WTC11 (cell line): ENCODE measurements at regions not wholly inside any gene's neighbourhood (a gene's known extent, or its start where the extent isn't known, plus 50 kb on each side); places are given as distances from the start of the nearest gene placed in this dataset.
"Not testable (repeated sequence)": the region's sequence is repeated elsewhere in the genome, so short reads cannot be mapped to it uniquely, and the experiment has no call there.

Experiments used
- ELF4 ChIP-seq: sonication (generic); formaldehyde crosslinking; IDR thresholded peaks from 2 replicates; pipeline ENCODE4 v1.8.1; 2022; ENCODE audit warnings: low read depth, mild to moderate bottlenecking, moderate library complexity, missing genetic modification reagents
- NFYB ChIP-seq: sonication (generic); formaldehyde crosslinking; conservative IDR thresholded peaks from 2 replicates; pipeline ENCODE4 v1.8.0; 2022; ENCODE audit warnings: low read depth, missing genetic modification reagents
- TF ChIP-seq, protein P1 (sequence below): fragments of 200-600 bp; IDR thresholded peaks from 2 replicates; pipeline ENCODE4 v1.8.0; 2022; ENCODE audit warnings: antibody characterized with exemption
- TF ChIP-seq, protein P2 (sequence below): sonication (generic); formaldehyde crosslinking; IDR thresholded peaks from 2 replicates; pipeline ENCODE4 v1.8.1; 2022; ENCODE audit warnings: missing genetic modification reagents, borderline replicate concordance
- TF ChIP-seq, protein P3 (sequence below): sonication (generic); formaldehyde crosslinking; IDR thresholded peaks from 2 replicates; pipeline ENCODE4 v1.8.1; 2023; ENCODE audit warnings: mild to moderate bottlenecking, missing genetic modification reagents, borderline replicate concordance
- TF ChIP-seq, protein P4 (sequence below): sonication (generic); formaldehyde crosslinking; IDR thresholded peaks from 2 replicates; pipeline ENCODE4 v1.8.1; 2023; ENCODE audit warnings: mild to moderate bottlenecking, missing genetic modification reagents
- TF ChIP-seq, protein P5 (sequence below): sonication (generic); formaldehyde crosslinking; conservative IDR thresholded peaks from 2 replicates; pipeline ENCODE4 v1.8.1; 2022; ENCODE audit warnings: mild to moderate bottlenecking, missing genetic modification reagents

DNA sequence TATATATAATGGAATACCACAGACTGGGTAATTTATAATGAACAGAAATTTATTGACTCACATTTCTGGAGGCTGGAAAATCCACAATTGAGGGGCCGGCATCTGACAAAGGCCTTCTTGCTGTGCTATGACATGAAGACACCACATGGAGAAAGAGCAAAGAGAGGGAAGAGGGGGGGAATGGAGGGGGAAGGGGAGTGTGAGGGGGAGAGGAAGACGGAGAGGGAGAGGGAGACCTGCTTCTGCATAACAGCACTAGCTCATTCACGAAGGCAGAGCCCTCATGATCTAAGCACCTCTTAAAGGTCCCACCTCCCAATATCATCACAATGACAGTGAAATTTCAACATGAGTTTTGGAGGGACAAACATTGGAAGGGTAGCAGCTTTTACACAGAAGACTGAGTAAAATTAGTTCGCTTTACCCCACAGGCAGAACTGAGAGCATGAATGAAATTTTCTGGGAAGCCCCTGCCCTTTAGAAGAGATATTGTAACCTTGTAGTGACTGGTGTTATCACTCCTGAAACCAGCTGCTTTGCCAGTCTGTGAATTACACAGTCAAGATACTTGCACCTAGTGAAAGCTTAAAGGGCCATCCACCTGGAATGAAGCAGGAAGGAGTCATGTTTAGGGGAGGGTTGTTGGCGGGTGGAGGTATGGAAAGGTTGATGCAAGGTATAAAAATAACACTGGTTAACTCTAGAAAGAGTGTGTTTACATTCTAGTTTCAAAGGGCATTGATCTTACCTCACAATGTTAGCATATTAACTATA lies 793.0 kb upstream of the TPTE start:
- TF ChIP-seq, protein P1, sequence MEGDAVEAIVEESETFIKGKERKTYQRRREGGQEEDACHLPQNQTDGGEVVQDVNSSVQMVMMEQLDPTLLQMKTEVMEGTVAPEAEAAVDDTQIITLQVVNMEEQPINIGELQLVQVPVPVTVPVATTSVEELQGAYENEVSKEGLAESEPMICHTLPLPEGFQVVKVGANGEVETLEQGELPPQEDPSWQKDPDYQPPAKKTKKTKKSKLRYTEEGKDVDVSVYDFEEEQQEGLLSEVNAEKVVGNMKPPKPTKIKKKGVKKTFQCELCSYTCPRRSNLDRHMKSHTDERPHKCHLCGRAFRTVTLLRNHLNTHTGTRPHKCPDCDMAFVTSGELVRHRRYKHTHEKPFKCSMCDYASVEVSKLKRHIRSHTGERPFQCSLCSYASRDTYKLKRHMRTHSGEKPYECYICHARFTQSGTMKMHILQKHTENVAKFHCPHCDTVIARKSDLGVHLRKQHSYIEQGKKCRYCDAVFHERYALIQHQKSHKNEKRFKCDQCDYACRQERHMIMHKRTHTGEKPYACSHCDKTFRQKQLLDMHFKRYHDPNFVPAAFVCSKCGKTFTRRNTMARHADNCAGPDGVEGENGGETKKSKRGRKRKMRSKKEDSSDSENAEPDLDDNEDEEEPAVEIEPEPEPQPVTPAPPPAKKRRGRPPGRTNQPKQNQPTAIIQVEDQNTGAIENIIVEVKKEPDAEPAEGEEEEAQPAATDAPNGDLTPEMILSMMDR: not testable (repeated sequence)
- TF ChIP-seq, protein P2, sequence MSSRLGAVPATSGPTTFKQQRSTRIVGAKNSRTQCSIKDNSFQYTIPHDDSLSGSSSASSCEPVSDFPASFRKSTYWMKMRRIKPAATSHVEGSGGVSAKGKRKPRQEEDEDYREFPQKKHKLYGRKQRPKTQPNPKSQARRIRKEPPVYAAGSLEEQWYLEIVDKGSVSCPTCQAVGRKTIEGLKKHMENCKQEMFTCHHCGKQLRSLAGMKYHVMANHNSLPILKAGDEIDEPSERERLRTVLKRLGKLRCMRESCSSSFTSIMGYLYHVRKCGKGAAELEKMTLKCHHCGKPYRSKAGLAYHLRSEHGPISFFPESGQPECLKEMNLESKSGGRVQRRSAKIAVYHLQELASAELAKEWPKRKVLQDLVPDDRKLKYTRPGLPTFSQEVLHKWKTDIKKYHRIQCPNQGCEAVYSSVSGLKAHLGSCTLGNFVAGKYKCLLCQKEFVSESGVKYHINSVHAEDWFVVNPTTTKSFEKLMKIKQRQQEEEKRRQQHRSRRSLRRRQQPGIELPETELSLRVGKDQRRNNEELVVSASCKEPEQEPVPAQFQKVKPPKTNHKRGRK (CRISPR knock-in tag): not testable (repeated sequence)
- TF ChIP-seq, protein P3, sequence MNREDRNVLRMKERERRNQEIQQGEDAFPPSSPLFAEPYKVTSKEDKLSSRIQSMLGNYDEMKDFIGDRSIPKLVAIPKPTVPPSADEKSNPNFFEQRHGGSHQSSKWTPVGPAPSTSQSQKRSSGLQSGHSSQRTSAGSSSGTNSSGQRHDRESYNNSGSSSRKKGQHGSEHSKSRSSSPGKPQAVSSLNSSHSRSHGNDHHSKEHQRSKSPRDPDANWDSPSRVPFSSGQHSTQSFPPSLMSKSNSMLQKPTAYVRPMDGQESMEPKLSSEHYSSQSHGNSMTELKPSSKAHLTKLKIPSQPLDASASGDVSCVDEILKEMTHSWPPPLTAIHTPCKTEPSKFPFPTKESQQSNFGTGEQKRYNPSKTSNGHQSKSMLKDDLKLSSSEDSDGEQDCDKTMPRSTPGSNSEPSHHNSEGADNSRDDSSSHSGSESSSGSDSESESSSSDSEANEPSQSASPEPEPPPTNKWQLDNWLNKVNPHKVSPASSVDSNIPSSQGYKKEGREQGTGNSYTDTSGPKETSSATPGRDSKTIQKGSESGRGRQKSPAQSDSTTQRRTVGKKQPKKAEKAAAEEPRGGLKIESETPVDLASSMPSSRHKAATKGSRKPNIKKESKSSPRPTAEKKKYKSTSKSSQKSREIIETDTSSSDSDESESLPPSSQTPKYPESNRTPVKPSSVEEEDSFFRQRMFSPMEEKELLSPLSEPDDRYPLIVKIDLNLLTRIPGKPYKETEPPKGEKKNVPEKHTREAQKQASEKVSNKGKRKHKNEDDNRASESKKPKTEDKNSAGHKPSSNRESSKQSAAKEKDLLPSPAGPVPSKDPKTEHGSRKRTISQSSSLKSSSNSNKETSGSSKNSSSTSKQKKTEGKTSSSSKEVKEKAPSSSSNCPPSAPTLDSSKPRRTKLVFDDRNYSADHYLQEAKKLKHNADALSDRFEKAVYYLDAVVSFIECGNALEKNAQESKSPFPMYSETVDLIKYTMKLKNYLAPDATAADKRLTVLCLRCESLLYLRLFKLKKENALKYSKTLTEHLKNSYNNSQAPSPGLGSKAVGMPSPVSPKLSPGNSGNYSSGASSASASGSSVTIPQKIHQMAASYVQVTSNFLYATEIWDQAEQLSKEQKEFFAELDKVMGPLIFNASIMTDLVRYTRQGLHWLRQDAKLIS (CRISPR knock-in tag): not testable (repeated sequence)
- TF ChIP-seq, protein P4, sequence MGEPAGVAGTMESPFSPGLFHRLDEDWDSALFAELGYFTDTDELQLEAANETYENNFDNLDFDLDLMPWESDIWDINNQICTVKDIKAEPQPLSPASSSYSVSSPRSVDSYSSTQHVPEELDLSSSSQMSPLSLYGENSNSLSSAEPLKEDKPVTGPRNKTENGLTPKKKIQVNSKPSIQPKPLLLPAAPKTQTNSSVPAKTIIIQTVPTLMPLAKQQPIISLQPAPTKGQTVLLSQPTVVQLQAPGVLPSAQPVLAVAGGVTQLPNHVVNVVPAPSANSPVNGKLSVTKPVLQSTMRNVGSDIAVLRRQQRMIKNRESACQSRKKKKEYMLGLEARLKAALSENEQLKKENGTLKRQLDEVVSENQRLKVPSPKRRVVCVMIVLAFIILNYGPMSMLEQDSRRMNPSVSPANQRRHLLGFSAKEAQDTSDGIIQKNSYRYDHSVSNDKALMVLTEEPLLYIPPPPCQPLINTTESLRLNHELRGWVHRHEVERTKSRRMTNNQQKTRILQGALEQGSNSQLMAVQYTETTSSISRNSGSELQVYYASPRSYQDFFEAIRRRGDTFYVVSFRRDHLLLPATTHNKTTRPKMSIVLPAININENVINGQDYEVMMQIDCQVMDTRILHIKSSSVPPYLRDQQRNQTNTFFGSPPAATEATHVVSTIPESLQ: not testable (repeated sequence)
- TF ChIP-seq ELF4, NFYB (CRISPR knock-in tag): not testable (repeated sequence)
- TF ChIP-seq, protein P5, sequence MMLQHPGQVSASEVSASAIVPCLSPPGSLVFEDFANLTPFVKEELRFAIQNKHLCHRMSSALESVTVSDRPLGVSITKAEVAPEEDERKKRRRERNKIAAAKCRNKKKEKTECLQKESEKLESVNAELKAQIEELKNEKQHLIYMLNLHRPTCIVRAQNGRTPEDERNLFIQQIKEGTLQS (CRISPR knock-in tag): not testable (repeated sequence)
